Activated CD4-positive, alpha-beta T cell treated with anti-CD3 and anti-CD28 coated beads, Interleukin-2, amount 10 ng/mL, durations not matched to agents 7 days and 5 days (primary cell): ENCODE measurements at regions not wholly inside any gene's neighbourhood (a gene's known extent, or its start where the extent isn't known, plus 50 kb on each side); places are given as distances from the start of the nearest gene placed in this dataset.
"Not testable (repeated sequence)": the region's sequence is repeated elsewhere in the genome, so short reads cannot be mapped to it uniquely, and the experiment has no call there.

Experiments
- CTCF ChIA-PET: fragments of 350-600 bp; sonication (Branson Sonifier 250); formaldehyde crosslinking; loops from one replicate; lab custom pipeline; 2021; ENCODE audit warnings: antibody characterized with exemption; lab: Charles Lee
- POLR2A ChIA-PET: fragments of 350-600 bp; sonication (Branson Sonifier 250); formaldehyde crosslinking; loops from one replicate; lab custom pipeline; 2021; ENCODE audit warnings: antibody characterized with exemption; lab: Charles Lee
- DNase-seq: peaks from one replicate; pipeline ENCODE4 v3.0.0-alpha.2; 2020
- H3K27ac Mint-ChIP-seq: one replicate; pipeline ENCODE4 v1.8.0; 2021; ENCODE audit warnings: mild to moderate bottlenecking, moderate library complexity, mixed read lengths
- H3K27me3 Mint-ChIP-seq: one replicate; pipeline ENCODE4 v1.8.0; 2021; ENCODE audit warnings: mixed read lengths
- H3K36me3 Mint-ChIP-seq: one replicate; pipeline ENCODE4 v1.8.0; 2021; ENCODE audit warnings: low read depth, mixed read lengths
- H3K4me1 Mint-ChIP-seq: one replicate; pipeline ENCODE4 v1.8.0; 2021; ENCODE audit warnings: mixed read lengths
- H3K4me3 Mint-ChIP-seq: one replicate; pipeline ENCODE4 v1.8.0; 2021; ENCODE audit warnings: mild to moderate bottlenecking, moderate library complexity, mixed read lengths
- H3K9me3 Mint-ChIP-seq: one replicate; pipeline ENCODE4 v1.8.0; 2021; ENCODE audit warnings: mixed read lengths

GRCh38 chr22:22981670-22982571, 88.4 kb upstream of the GNAZ start:
- Mint-ChIP-seq H3K4me3 (no peak overlapping the region), H3K4me1 (peaks cover 4% of the 10 kb centered on the region), H3K27me3 (peaks cover 17% of the 10 kb centered on the region), H3K9me3 (peaks cover 22% of the 10 kb centered on the region), H3K27ac (no peak overlapping the region), H3K36me3 (peaks cover 2% of the 10 kb centered on the region)
- CTCF ChIA-PET, result no interaction called here
- POLR2A ChIA-PET, result no interaction called here
- DNase-seq, result no peak

GRCh38 chr22:22982616-22983015, 87.7 kb upstream of the GNAZ start:
- Mint-ChIP-seq H3K27ac (no peak overlapping the region), H3K36me3 (peaks cover 2% of the 10 kb centered on the region), H3K9me3 (peaks cover 22% of the 10 kb centered on the region), H3K4me3 (no peak overlapping the region), H3K4me1 (peaks cover 4% of the 10 kb centered on the region), H3K27me3 (peaks cover 17% of the 10 kb centered on the region)
- POLR2A ChIA-PET, result no interaction called here
- CTCF ChIA-PET, result no interaction called here
- no peak for DNase-seq

GRCh38 chr22:22983123-22983522, 87.2 kb upstream of the GNAZ start:
- DNase-seq, result no peak
- CTCF ChIA-PET, result no interaction called here
- H3K4me1 Mint-ChIP-seq, result peaks cover 4% of the 10 kb centered on the region
- no peak overlapping the region for H3K4me3 Mint-ChIP-seq
- no peak overlapping the region for H3K27ac Mint-ChIP-seq
- POLR2A ChIA-PET, result no interaction called here
- H3K9me3 Mint-ChIP-seq, result peaks cover 22% of the 10 kb centered on the region
- H3K36me3 Mint-ChIP-seq, result peaks cover 2% of the 10 kb centered on the region
- H3K27me3 Mint-ChIP-seq, result peaks cover 13% of the 10 kb centered on the region

- no peak for DNase-seq
- no peak overlapping the region for H3K4me3 Mint-ChIP-seq
- peaks cover 12% of the 10 kb centered on the region for H3K27me3 Mint-ChIP-seq
- ChIA-PET CTCF (no interaction called here), POLR2A (no interaction called here)
- H3K27ac Mint-ChIP-seq, result no peak overlapping the region
- H3K36me3 Mint-ChIP-seq, result peaks cover 2% of the 10 kb centered on the region
- H3K4me1 Mint-ChIP-seq, result peaks cover 4% of the 10 kb centered on the region
- H3K9me3 Mint-ChIP-seq, result peaks cover 22% of the 10 kb centered on the region
These were observed 86.5 kb upstream of the GNAZ start for GRCh38 chr22:22983816-22984215.

- CTCF ChIA-PET, result no interaction called here
- Mint-ChIP-seq H3K9me3 (peaks cover 16% of the 10 kb centered on the region), H3K27ac (no peak overlapping the region), H3K36me3 (peaks cover 2% of the 10 kb centered on the region), H3K4me1 (peaks cover 4% of the 10 kb centered on the region), H3K4me3 (no peak overlapping the region), H3K27me3 (peaks cover 8% of the 10 kb centered on the region)
- POLR2A ChIA-PET, result no interaction called here
- DNase-seq, result no peak
These were observed 85.4 kb upstream of the GNAZ start for GRCh38 chr22:22984967-22985366.

- H3K4me3 Mint-ChIP-seq, result no peak overlapping the region
- H3K27ac Mint-ChIP-seq, result no peak overlapping the region
- POLR2A ChIA-PET, result no interaction called here
- H3K27me3 Mint-ChIP-seq, result peaks cover 11% of the 10 kb centered on the region
- H3K9me3 Mint-ChIP-seq, result peaks cover 10% of the 10 kb centered on the region
- peaks cover 2% of the 10 kb centered on the region for H3K36me3 Mint-ChIP-seq
- CTCF ChIA-PET, result interaction anchor here (0.9 to 2.0 kb wide), 2 partner anchors 11 to 26 kb away, joined by 3 to 4 read pairs; no protein-coding TSS in a partner anchor
- no peak for DNase-seq
- peaks cover 4% of the 10 kb centered on the region for H3K4me1 Mint-ChIP-seq
These were observed 84.3 kb upstream of the GNAZ start for GRCh38 chr22:22986008-22986407.

- Mint-ChIP-seq H3K9me3 (peaks cover 8% of the 10 kb centered on the region), H3K4me3 (no peak overlapping the region), H3K27ac (no peak overlapping the region), H3K36me3 (peaks cover under 1% of the 10 kb centered on the region), H3K27me3 (peaks cover 10% of the 10 kb centered on the region), H3K4me1 (peaks cover 4% of the 10 kb centered on the region)
- ChIA-PET CTCF (interaction anchor here (2.0 kb wide), 1 partner anchor 12 kb away, joined by 4 read pairs; no protein-coding TSS in a partner anchor), POLR2A (no interaction called here)
- no peak for DNase-seq
These were observed 83.7 kb upstream of the GNAZ start for GRCh38 chr22:22986640-22987039.

GRCh38 chr22:22988150-22988549, 82.2 kb upstream of the GNAZ start:
- DNase-seq, result no peak
- H3K4me1 Mint-ChIP-seq, result peaks cover 4% of the 10 kb centered on the region
- no peaks in the 10 kb centered on the region for H3K36me3 Mint-ChIP-seq
- ChIA-PET POLR2A (no interaction called here), CTCF (interaction anchor here (2.0 kb wide), 1 partner anchor 13 kb away, joined by 4 read pairs; no protein-coding TSS in a partner anchor)
- H3K4me3 Mint-ChIP-seq, result no peak overlapping the region
- H3K9me3 Mint-ChIP-seq, result no peaks in the 10 kb centered on the region
- H3K27ac Mint-ChIP-seq, result no peak overlapping the region
- H3K27me3 Mint-ChIP-seq, result peaks cover 9% of the 10 kb centered on the region

GRCh38 chr22:22988785-22989184, 81.5 kb upstream of the GNAZ start:
- Mint-ChIP-seq H3K27ac (no peak overlapping the region), H3K4me1 (no peaks in the 10 kb centered on the region), H3K9me3 (no peaks in the 10 kb centered on the region), H3K36me3 (no peaks in the 10 kb centered on the region), H3K4me3 (no peak overlapping the region), H3K27me3 (peaks cover 10% of the 10 kb centered on the region)
- CTCF ChIA-PET, result no interaction called here
- POLR2A ChIA-PET, result no interaction called here
- DNase-seq, result no peak

GRCh38 chr22:22989856-22990255, 80.5 kb upstream of the GNAZ start:
- no peak for DNase-seq
- peaks cover 11% of the 10 kb centered on the region for H3K27me3 Mint-ChIP-seq
- H3K36me3 Mint-ChIP-seq, result no peaks in the 10 kb centered on the region
- CTCF ChIA-PET, result interaction anchor here (0.6 kb wide), 1 partner anchor 283 kb away, joined by 3 read pairs; no protein-coding TSS in a partner anchor
- H3K4me3 Mint-ChIP-seq, result no peak overlapping the region
- H3K9me3 Mint-ChIP-seq, result no peaks in the 10 kb centered on the region
- H3K4me1 Mint-ChIP-seq, result no peaks in the 10 kb centered on the region
- POLR2A ChIA-PET, result no interaction called here
- no peak overlapping the region for H3K27ac Mint-ChIP-seq

- CTCF ChIA-PET, DNase-seq, H3K4me1 Mint-ChIP-seq, H3K9me3 Mint-ChIP-seq, H3K4me3 Mint-ChIP-seq, H3K27ac Mint-ChIP-seq, H3K36me3 Mint-ChIP-seq, POLR2A ChIA-PET: not testable (repeated sequence)
- peaks cover 21% of the 10 kb centered on the region for H3K27me3 Mint-ChIP-seq
These were observed 79.4 kb upstream of the GNAZ start for GRCh38 chr22:22990711-22991505.

GRCh38 chr22:22992474-22992873, 77.8 kb upstream of the GNAZ start:
- H3K4me3 Mint-ChIP-seq, result no peak overlapping the region
- H3K27ac Mint-ChIP-seq, result no peak overlapping the region
- no peaks in the 10 kb centered on the region for H3K4me1 Mint-ChIP-seq
- ChIA-PET CTCF (no interaction called here), POLR2A (no interaction called here)
- peaks cover 13% of the 10 kb centered on the region for H3K9me3 Mint-ChIP-seq
- H3K27me3 Mint-ChIP-seq, result peaks cover 29% of the 10 kb centered on the region
- DNase-seq, result no peak
- H3K36me3 Mint-ChIP-seq, result peaks cover 3% of the 10 kb centered on the region

- Mint-ChIP-seq H3K27ac (no peak overlapping the region), H3K36me3 (peaks cover 8% of the 10 kb centered on the region), H3K4me3 (no peak overlapping the region), H3K4me1 (no peaks in the 10 kb centered on the region), H3K27me3 (peaks cover 36% of the 10 kb centered on the region), H3K9me3 (peaks cover 19% of the 10 kb centered on the region)
- POLR2A ChIA-PET, result no interaction called here
- CTCF ChIA-PET, result no interaction called here
- no peak for DNase-seq
These were observed 77.1 kb upstream of the GNAZ start for GRCh38 chr22:22993184-22993583.
